ENCODE measurements at regions not wholly inside any gene's neighbourhood (a gene's known extent, or its start where the extent isn't known, plus 50 kb on each side); places are given as distances from the start of the nearest gene placed in this dataset.

GRCh38 chr15:69747193-69747592, 294.6 kb downstream of the RPLP1 start:
- Mint-ChIP-seq H3K27ac (ENCODE audit: unreplicated experiment) (no peak overlapping the region), H3K4me3 (ENCODE audit: unreplicated experiment) (no peak overlapping the region), H3K36me3 (ENCODE audit: unreplicated experiment) (no peaks in the 10 kb centered on the region), H3K27me3 (ENCODE audit: unreplicated experiment) (peaks cover 3% of the 10 kb centered on the region), H3K9me3 (ENCODE audit: unreplicated experiment) (peaks cover 5% of the 10 kb centered on the region), H3K4me1 (ENCODE audit: low read depth, unreplicated experiment) (peaks cover 14% of the 10 kb centered on the region)
- no peak for DNase-seq
- no peak for TF ChIP-seq CTCF (IDR thresholded peaks at IDR 0.05; ENCODE audit: partially characterized antibody, unreplicated experiment)

- peaks cover 3% of the 10 kb centered on the region for H3K27me3 Mint-ChIP-seq (ENCODE audit: unreplicated experiment)
- H3K36me3 Mint-ChIP-seq (ENCODE audit: unreplicated experiment) = peaks cover 6% of the 10 kb centered on the region
- no peak overlapping the region for H3K4me3 Mint-ChIP-seq (ENCODE audit: unreplicated experiment)
- peak overlapping the region; percentile 4 for H3K27ac Mint-ChIP-seq (ENCODE audit: unreplicated experiment)
- no peak for DNase-seq
- no peak for TF ChIP-seq CTCF (IDR thresholded peaks at IDR 0.05; ENCODE audit: partially characterized antibody, unreplicated experiment)
- peaks cover 5% of the 10 kb centered on the region for H3K9me3 Mint-ChIP-seq (ENCODE audit: unreplicated experiment)
- peaks cover 14% of the 10 kb centered on the region for H3K4me1 Mint-ChIP-seq (ENCODE audit: low read depth, unreplicated experiment)
Measured at GRCh38 chr15:69748131-69748530, 295.5 kb downstream of the RPLP1 start.

GRCh38 chr15:69748576-69749185, 296.1 kb downstream of the RPLP1 start:
- peak overlapping the region; percentile 4 for H3K27ac Mint-ChIP-seq (ENCODE audit: unreplicated experiment)
- DNase-seq = no peak
- H3K27me3 Mint-ChIP-seq (ENCODE audit: unreplicated experiment) = peaks cover under 1% of the 10 kb centered on the region
- H3K36me3 Mint-ChIP-seq (ENCODE audit: unreplicated experiment) = peaks cover 11% of the 10 kb centered on the region
- TF ChIP-seq CTCF (IDR thresholded peaks at IDR 0.05; ENCODE audit: partially characterized antibody, unreplicated experiment) = no peak
- H3K9me3 Mint-ChIP-seq (ENCODE audit: unreplicated experiment) = peaks cover 4% of the 10 kb centered on the region
- H3K4me1 Mint-ChIP-seq (ENCODE audit: low read depth, unreplicated experiment) = peaks cover 14% of the 10 kb centered on the region
- peak overlapping the region; percentile 21 for H3K4me3 Mint-ChIP-seq (ENCODE audit: unreplicated experiment)

- DNase-seq = no peak
- Mint-ChIP-seq H3K27me3 (ENCODE audit: unreplicated experiment) (no peaks in the 10 kb centered on the region), H3K9me3 (ENCODE audit: unreplicated experiment) (peaks cover 3% of the 10 kb centered on the region)
Measured at GRCh38 chr15:69749274-69749673, 296.7 kb downstream of the RPLP1 start.

More at GRCh38 chr15:69749274-69749673, 296.7 kb downstream of the RPLP1 start:
- no peak for TF ChIP-seq CTCF (IDR thresholded peaks at IDR 0.05; ENCODE audit: partially characterized antibody, unreplicated experiment)
- no peak overlapping the region for H3K27ac Mint-ChIP-seq (ENCODE audit: unreplicated experiment)
- H3K4me3 Mint-ChIP-seq (ENCODE audit: unreplicated experiment) = no peak overlapping the region
- peaks cover 14% of the 10 kb centered on the region for H3K4me1 Mint-ChIP-seq (ENCODE audit: low read depth, unreplicated experiment)
- peaks cover 13% of the 10 kb centered on the region for H3K36me3 Mint-ChIP-seq (ENCODE audit: unreplicated experiment)

Measured in glutamatergic neuron (in vitro differentiated cells).